ENCODE measurements at regions not wholly inside any gene's neighbourhood (a gene's known extent, or its start where the extent isn't known, plus 50 kb on each side); places are given as distances from the start of the nearest gene placed in this dataset.

- TF ChIP-seq CTCF (IDR thresholded peaks at IDR 0.05) = no peak
- TF ChIP-seq POLR2A (IDR thresholded peaks at IDR 0.05) = no peak
These were observed 91.5 kb upstream of the RREB1 start for GRCh38 chr6:7016226-7016625.

Data from body of pancreas (tissue), 4 donors.